ENCODE measurements at regions not wholly inside any gene's neighbourhood (a gene's known extent, or its start where the extent isn't known, plus 50 kb on each side); places are given as distances from the start of the nearest gene placed in this dataset.

GRCh38 chr2:64196963-64197362, 52.7 kb upstream of the PELI1 start:
- DNase-seq, result no peak

- DNase-seq, result no peak
Observed at GRCh38 chr2:64201151-64201550, 56.9 kb upstream of the PELI1 start.

- DNase-seq, result no peak
Observed at GRCh38 chr2:64202206-64202845, 58.1 kb upstream of the PELI1 start.

DNA sequence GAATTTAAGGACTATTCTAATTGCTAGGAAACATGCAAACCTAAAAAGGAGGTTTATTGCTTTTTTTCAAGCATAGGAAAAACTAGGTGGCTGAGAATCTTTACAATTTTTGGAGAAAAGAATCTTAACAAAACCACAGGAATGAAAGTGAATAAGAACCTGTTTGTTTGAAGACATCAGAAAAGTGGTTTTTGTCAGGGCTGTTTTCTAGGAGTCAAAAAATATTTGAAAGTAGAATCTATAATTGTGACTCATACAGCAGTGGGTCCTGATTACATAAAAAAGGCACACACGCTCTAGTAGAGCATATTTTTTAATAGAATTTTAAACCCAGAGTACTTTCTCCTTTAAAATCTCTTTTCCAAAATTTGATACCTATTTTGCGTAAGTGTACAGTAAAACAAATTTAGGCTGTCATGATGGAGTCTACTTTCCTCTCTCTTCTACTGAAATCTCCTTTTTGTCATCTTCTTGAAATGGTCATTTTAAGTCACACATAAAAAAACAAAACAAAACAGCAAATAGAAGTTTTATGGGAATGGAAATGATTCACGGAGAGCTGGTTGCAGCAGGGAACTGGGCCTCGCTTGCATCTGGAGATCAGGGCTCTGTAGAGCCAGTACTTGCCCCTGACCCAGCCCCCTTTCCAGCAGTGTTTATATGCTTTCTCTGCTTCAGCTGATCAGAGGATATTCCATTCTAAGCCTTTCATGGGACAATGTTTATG, 59.1 kb upstream of the PELI1 start:
- DNase-seq, result no peak

GRCh38 chr2:64203858-64204632, 59.8 kb upstream of the PELI1 start:
- no peak for DNase-seq

- DNase-seq, result no peak
Observed at GRCh38 chr2:64204703-64205102, 60.5 kb upstream of the PELI1 start.

DNA sequence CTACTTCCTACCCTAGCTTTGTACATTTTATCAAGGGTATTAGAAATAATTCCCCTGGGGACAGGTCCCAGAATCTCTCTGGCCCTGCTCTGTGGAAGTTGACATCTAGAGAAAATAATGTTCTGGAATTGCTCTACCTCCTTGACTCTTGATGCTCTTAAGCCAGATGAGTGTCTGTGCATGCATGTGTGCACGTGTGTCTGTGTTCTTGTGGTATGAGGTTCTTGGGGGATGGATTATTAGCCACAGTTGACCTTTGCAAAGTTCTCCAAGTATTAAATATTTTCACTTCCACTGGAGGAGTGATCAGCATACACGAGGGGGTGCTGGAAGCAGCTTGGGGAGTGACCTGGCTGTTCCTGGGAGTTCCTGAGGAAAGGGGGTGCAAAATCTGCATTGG, 61.2 kb upstream of the PELI1 start:
- no peak for DNase-seq

GRCh38 chr2:64207573-64207972, 63.4 kb upstream of the PELI1 start:
- DNase-seq, result no peak

DNA sequence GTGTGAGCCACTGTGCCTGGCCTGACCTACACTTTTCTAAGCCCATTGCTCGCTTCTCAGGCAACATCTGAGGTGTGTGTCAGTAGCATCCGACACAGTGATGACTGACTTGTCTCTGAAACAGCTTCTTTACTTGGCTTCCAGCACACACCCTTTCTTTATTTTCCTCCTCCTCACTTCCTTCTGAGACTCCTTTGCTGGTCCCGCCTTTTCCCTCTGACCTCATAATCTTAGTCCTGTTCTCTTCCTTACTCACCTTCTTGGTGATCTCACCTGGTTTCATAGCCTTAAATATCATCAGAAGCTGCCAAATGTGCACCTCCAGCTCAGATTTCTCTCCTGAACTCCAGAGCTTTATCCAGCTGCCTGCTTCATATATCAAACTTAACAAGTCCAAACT, 66.6 kb upstream of the PELI1 start:
- DNase-seq, result no peak

- no peak for DNase-seq
Observed at GRCh38 chr2:64211276-64211921, 67.2 kb upstream of the PELI1 start.

- DNase-seq, result peak; percentile 26
Observed at GRCh38 chr2:64212346-64212745, 68.1 kb upstream of the PELI1 start.

- DNase-seq, result no peak
Observed at GRCh38 chr2:64212801-64213321, 68.6 kb upstream of the PELI1 start.

DNA sequence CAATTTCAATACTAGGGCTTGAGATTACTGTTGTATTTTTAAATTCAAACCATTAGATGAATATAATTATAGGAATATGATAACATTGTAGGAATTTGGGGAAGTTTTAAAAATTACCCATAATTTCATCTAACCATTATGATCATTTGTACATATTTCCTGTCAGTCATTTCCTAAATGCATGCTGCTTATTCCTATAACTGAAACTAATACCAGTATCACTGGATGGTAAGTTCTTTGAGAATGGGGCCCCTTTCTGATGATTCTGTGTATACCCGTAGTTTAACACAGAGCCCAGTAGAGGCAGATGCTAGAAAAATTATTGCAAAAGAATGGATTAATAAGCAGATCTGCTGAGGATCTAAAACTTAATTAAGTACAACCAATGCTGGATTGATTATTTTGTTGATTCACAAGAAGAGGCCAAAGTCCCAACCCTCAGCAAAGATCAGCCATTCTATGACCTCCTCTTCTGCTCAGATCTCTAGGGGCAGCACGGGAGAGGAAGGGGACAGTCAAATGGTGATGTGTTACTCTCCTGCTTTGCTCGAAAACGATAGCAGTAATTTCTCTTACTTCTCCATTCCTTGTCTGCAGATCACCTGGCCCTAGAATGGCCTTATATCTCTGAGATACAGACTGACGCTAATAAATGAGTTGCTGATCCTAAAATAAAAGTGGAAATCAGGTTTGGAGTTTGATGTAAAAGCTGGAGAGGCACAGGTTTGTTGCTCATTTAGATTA, 69.5 kb upstream of the PELI1 start:
- no peak for DNase-seq

DNA sequence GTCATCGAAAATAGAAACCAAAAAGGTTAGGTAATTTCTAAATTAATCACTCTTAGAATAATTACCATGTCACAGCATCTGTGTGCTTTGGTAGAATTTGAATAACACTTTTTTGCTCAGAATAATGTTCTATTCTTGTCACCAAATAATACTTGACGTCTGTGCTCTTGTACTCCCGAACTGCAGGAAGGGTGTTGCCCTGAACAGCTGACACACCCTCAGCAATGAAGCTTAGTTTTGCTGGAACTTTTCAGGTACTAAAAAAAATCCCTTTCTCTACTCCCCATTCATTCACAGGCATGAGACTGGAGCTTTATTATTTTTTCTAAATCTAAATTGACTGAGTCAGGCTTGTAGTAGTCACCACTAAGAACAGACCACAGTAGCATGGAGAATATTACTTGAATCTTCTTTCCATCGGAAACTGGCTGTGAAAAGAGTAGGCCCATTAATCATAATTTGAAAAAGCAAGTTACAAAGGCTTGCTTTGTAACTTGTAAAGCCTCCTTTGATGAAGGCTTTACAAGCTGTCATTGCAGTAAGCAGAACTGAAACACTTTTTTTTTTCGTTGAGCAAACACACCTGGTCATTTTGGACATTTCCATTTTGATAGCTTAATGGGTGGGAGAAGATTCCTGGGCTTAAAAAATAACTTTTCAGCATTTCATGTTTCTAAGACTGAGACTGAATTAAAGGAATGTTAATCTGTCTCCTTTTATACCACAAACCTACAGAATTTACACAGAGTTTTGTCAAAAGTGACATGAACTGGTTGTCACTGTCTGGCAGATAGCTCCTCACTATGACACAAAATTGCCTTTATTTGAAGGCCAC, 70.3 kb upstream of the PELI1 start:
- DNase-seq, result no peak

GRCh38 chr2:64217198-64217869, 73.1 kb upstream of the PELI1 start:
- DNase-seq, result no peak

DNA sequence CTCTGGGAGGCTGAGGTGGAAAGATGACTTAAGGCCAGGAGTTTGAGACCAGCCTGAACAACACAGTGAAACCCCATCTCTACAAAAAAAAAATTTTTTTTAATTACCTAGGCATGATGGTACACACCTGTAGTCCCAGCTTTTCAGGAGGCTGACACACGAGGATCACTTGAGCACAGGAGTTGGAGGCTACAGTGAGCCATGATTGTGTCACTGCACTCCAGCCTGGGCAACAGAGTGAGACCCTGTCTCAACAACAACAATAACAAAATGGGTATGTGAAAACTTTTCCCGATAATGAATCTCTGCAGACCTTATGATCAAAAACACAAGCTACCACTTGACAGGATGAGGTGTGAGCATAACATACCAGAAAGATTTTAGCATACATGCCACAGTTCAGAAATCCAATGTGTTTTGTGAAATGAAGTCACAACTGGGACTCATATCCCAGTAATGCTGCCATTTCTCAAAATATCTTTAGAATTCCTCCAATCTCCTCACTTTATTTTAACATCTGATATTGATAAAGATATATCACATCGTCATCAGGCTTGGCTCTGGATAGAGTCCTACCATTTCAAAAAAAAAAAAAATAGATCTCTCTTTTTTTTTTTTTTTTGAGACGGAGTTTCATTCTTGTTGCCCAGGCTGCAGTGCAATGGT, 74.0 kb upstream of the PELI1 start:
- DNase-seq, result no peak

DNA sequence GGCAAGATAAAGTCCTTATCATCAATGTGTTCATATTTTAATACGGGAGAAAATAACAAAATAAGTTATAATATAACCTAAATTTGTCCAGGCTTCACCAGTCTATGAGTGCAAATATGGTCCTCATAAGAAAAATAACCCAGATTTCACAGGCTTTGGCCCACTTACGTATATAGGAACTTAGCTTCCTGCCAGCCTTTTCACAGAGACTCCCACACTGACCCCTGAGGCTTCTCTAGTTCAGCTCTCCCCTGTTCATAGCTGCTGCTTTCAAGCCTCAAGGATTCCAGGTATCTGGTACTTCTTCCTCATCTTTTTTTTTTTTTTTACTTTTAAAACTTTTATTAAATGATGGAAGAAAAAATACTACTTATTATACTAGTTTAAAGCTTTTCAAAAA, 74.9 kb upstream of the PELI1 start:
- no peak for DNase-seq

DNA sequence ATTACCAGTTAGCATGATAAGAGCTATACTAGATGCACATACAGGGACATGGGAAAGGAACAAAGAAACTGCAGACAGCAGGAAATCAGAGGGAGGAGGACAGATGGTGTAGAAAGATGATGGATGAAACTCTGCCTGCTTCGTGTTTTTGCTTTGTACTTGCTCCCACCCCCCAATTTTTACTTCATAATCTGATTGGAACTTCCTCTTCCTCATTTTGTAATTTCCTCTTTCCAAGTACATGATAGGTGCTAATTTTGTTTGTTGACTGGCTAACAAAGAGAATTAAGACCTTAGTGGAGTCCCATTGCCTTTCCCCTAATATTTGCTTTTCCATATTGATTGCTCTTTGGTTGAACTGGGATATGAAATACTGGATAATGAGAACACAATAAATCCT, 76.0 kb upstream of the PELI1 start:
- no peak for DNase-seq

DNA sequence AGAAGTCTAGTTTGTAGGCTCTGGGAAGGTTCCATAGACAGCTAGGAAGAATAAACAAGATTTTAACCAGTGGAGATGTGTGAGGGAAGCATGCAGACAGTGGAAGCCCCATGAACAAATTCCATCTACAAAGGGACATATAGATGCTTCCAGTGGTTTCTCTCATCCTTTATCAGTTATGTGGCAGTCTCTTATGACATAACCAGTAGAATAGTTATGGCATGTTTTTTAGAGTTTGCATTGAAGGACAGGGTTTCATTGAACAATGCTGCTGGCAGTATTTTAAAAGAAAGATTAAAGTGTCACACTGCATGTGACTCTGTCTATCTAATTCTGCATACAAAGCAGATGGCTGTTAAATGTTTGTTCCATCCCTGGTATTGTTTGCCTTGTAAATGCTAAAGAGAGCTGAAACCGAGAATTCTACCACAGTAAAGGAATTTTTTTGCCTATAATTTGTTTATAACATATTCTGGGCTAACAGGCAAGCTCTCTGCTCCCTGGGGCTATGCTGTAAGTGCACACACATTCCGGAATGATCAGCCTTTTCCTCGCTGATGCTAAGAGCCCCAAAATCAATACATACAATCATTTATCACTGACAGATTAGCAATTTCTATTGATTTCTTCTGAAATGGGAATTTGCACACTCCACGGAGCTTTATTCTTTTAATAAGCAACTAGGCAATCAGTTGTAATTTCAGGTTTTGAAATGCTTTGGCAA, 76.8 kb upstream of the PELI1 start:
- DNase-seq, result no peak

- DNase-seq, result no peak
Observed at GRCh38 chr2:64221935-64222334, 77.7 kb upstream of the PELI1 start.

All from GDM1 (cell line).